PC-9 (cell line): ENCODE measurements at regions not wholly inside any gene's neighbourhood (a gene's known extent, or its start where the extent isn't known, plus 50 kb on each side); places are given as distances from the start of the nearest gene placed in this dataset.

ENCODE experiments used
- EZH2 ChIP-seq: fragments of 200-600 bp; sonication (generic); IDR thresholded peaks from 2 replicates; pipeline ENCODE4 v1.8.0; 2017; ENCODE audit warnings: antibody characterized with exemption, low read depth
- TF ChIP-seq, protein P1 (sequence below): fragments of 200-600 bp; sonication (generic); conservative IDR thresholded peaks from 2 replicates; pipeline ENCODE4 v1.6.1; 2017; ENCODE audit warnings: mixed run types, antibody characterized with exemption, mild to moderate bottlenecking, moderate library complexity

GRCh38 chr5:77859306-77859705, 83.2 kb upstream of the TBCA start:
- TF ChIP-seq, protein P1, sequence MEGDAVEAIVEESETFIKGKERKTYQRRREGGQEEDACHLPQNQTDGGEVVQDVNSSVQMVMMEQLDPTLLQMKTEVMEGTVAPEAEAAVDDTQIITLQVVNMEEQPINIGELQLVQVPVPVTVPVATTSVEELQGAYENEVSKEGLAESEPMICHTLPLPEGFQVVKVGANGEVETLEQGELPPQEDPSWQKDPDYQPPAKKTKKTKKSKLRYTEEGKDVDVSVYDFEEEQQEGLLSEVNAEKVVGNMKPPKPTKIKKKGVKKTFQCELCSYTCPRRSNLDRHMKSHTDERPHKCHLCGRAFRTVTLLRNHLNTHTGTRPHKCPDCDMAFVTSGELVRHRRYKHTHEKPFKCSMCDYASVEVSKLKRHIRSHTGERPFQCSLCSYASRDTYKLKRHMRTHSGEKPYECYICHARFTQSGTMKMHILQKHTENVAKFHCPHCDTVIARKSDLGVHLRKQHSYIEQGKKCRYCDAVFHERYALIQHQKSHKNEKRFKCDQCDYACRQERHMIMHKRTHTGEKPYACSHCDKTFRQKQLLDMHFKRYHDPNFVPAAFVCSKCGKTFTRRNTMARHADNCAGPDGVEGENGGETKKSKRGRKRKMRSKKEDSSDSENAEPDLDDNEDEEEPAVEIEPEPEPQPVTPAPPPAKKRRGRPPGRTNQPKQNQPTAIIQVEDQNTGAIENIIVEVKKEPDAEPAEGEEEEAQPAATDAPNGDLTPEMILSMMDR = no peak
- no peak for TF ChIP-seq EZH2
